KBM-7 (cell line): ENCODE measurements at regions not wholly inside any gene's neighbourhood (a gene's known extent, or its start where the extent isn't known, plus 50 kb on each side); places are given as distances from the start of the nearest gene placed in this dataset.
A peak's percentile ranks its signal among the peaks of the same experiment; 100 is the strongest.
"Not testable (repeated sequence)": the region's sequence is repeated elsewhere in the genome, so short reads cannot be mapped to it uniquely, and the experiment has no call there.

ENCODE experiments used
- DNase-seq: peaks from one replicate; pipeline ENCODE4 v3.0.0-alpha.2; 2015
- in situ Hi-C: fragments of 300-500 bp; cut with MboI; formaldehyde crosslinking; loops from 2 replicates; pipeline ENCODE4 v1.14.3; 2020; ENCODE audit warnings: low sequenced_read_pairs, low pct_unique_long_range_greater_than_20kb, mixed read lengths

GRCh38 chr1:159641221-159641620 is 53.6 kb downstream of the APCS start:
- no peak for DNase-seq
- in situ Hi-C loops: no loop called here

DNA sequence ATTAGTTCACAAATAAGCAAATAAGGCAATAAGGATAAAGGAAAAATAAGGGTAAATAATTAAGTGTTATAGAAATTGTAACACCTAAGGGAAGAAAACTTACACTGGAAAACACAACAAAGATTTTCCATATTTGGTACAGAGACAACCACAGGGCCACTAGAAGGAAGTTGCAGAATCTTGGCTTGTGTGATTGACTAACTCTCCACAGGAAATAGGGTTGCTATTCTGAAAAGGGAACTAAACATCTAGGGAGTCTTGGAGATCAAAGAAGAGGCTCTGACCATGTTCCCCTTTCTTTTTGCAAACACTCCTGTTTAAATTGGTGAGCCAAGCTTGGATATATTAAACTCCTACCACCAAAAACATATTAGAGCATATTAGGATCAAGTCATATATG is 59.1 kb downstream of the APCS start:
- in situ Hi-C loops: no loop called here
- peak; percentile 80 for DNase-seq

GRCh38 chr1:159647616-159648015 is 60.0 kb downstream of the APCS start:
- in situ Hi-C loops: no loop called here
- no peak for DNase-seq

DNA sequence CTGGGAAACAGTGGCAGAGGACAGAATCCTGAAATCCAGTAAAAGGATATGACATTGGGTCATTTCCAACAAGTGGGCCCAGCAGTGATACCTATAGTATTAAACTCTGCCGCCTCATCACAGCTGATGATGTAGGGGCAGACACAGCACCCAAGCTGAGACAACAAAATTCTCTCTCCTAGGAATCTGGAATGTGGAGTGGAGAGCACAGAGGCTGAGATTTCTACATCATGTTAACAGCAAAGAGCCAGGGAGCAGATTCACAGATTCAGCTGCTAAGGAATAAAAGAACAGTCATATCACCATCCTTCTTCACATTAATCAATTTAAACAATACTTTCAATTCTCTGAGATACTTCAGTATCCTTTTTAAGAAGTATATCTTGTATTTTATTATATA is 61.9 kb downstream of the CRP start:
- in situ Hi-C loops: no loop called here

DNA sequence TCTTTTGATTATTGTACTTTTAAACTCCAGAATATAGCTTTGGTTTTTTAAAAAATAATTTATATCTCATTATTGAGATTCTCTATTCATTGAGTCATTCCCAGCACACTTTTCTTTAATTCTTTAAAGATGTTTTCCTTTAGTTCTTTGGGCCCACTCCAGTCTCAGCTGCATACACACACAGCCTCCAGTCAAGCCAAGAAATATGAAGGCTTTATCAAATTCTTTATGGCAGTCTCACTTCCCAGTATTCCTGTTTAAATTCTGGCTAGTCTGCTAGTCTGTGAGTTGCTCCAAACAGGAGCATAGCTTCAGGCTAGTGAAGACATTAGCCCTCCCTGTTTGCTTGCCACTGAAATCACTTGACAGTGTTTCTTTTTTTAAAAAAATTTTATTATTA is 61.2 kb downstream of the CRP start:
- in situ Hi-C loops: no loop called here

More for the DNA sequence above, 61.9 kb downstream of the CRP start:
- DNase-seq: no peak

DNA sequence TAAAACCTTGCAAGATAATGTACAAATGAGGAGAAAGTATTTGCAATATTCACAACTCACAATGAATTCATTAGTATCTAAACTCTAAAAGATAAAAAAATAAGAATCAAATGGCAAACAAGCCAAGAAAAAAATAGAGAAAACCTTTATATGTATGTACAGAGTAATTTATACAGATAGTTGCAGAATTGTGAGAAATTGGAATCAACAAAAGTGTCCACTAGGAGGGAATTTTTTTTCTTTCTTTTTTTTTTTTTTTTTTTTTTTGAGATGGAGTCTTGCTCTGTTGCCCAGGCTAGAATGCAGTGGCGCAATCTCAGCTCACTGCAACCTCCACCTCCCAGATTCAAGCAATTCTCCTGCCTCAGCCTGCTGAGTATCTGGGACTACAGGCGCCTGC is 56.9 kb downstream of the CRP start:
- DNase-seq, in situ Hi-C loops: not testable (repeated sequence)

More for the DNA sequence above, 61.2 kb downstream of the CRP start:
- no peak for DNase-seq
